ENCODE measurements at regions not wholly inside any gene's neighbourhood (a gene's known extent, or its start where the extent isn't known, plus 50 kb on each side); places are given as distances from the start of the nearest gene placed in this dataset.
"Not testable (repeated sequence)": the region's sequence is repeated elsewhere in the genome, so short reads cannot be mapped to it uniquely, and the experiment has no call there.

- H3K9ac ChIP-seq (ENCODE audit: low read depth, low read length), result no peak overlapping the region
- H3K9me3 ChIP-seq (ENCODE audit: control insufficient read depth, insufficient read depth, low read length), result peaks cover 7% of the 10 kb centered on the region
- H3K4me1 ChIP-seq (ENCODE audit: control insufficient read depth, insufficient read depth, low read length), result no peaks in the 10 kb centered on the region
- no peak overlapping the region for H3K27ac ChIP-seq (ENCODE audit: low read depth, low read length)
- no peak overlapping the region for H3K4me3 ChIP-seq (ENCODE audit: low read depth, low read length)
- H3K27me3 ChIP-seq (ENCODE audit: control insufficient read depth, insufficient read depth, low read length), result no peaks in the 10 kb centered on the region
- no peaks in the 10 kb centered on the region for H3K36me3 ChIP-seq (ENCODE audit: control insufficient read depth, insufficient read depth, low read length)
These were observed 1294.5 kb downstream of the KHDRBS2 start for GRCh38 chr6:60991427-60992028.

- Histone ChIP-seq H3K4me3 (ENCODE audit: low read depth, low read length) (no peak overlapping the region), H3K9me3 (ENCODE audit: control insufficient read depth, insufficient read depth, low read length) (no peaks in the 10 kb centered on the region), H3K9ac (ENCODE audit: low read depth, low read length) (no peak overlapping the region), H3K27me3 (ENCODE audit: control insufficient read depth, insufficient read depth, low read length) (no peaks in the 10 kb centered on the region), H3K27ac (ENCODE audit: low read depth, low read length) (no peak overlapping the region), H3K4me1 (ENCODE audit: control insufficient read depth, insufficient read depth, low read length) (peaks cover 5% of the 10 kb centered on the region), H3K36me3 (ENCODE audit: control insufficient read depth, insufficient read depth, low read length) (no peaks in the 10 kb centered on the region)
These were observed 1333.5 kb downstream of the KHDRBS2 start for GRCh38 chr6:60952500-60952899.

- H3K27ac ChIP-seq (ENCODE audit: low read depth, low read length), result peak overlapping the region; percentile 55
- not testable (repeated sequence) for H3K9me3 ChIP-seq (ENCODE audit: control insufficient read depth, insufficient read depth, low read length); H3K4me3 ChIP-seq (ENCODE audit: low read depth, low read length); H3K27me3 ChIP-seq (ENCODE audit: control insufficient read depth, insufficient read depth, low read length); H3K4me1 ChIP-seq (ENCODE audit: control insufficient read depth, insufficient read depth, low read length); H3K36me3 ChIP-seq (ENCODE audit: control insufficient read depth, insufficient read depth, low read length); H3K9ac ChIP-seq (ENCODE audit: low read depth, low read length)
These were observed 1335.7 kb downstream of the KHDRBS2 start for GRCh38 chr6:60950221-60950923.

GRCh38 chr6:60947416-60947815 lies 1338.6 kb downstream of the KHDRBS2 start:
- H3K4me3 ChIP-seq (ENCODE audit: low read depth, low read length); H3K9me3 ChIP-seq (ENCODE audit: control insufficient read depth, insufficient read depth, low read length); H3K9ac ChIP-seq (ENCODE audit: low read depth, low read length); H3K27ac ChIP-seq (ENCODE audit: low read depth, low read length); H3K27me3 ChIP-seq (ENCODE audit: control insufficient read depth, insufficient read depth, low read length); H3K36me3 ChIP-seq (ENCODE audit: control insufficient read depth, insufficient read depth, low read length); H3K4me1 ChIP-seq (ENCODE audit: control insufficient read depth, insufficient read depth, low read length): not testable (repeated sequence)

GRCh38 chr6:60944803-60945202 lies 1341.2 kb downstream of the KHDRBS2 start:
- not testable (repeated sequence) for H3K4me3 ChIP-seq (ENCODE audit: low read depth, low read length); H3K9ac ChIP-seq (ENCODE audit: low read depth, low read length); H3K27me3 ChIP-seq (ENCODE audit: control insufficient read depth, insufficient read depth, low read length); H3K27ac ChIP-seq (ENCODE audit: low read depth, low read length); H3K4me1 ChIP-seq (ENCODE audit: control insufficient read depth, insufficient read depth, low read length); H3K36me3 ChIP-seq (ENCODE audit: control insufficient read depth, insufficient read depth, low read length); H3K9me3 ChIP-seq (ENCODE audit: control insufficient read depth, insufficient read depth, low read length)

- not testable (repeated sequence) for H3K4me3 ChIP-seq (ENCODE audit: low read depth, low read length); H3K27me3 ChIP-seq (ENCODE audit: control insufficient read depth, insufficient read depth, low read length); H3K4me1 ChIP-seq (ENCODE audit: control insufficient read depth, insufficient read depth, low read length); H3K27ac ChIP-seq (ENCODE audit: low read depth, low read length); H3K9ac ChIP-seq (ENCODE audit: low read depth, low read length); H3K36me3 ChIP-seq (ENCODE audit: control insufficient read depth, insufficient read depth, low read length); H3K9me3 ChIP-seq (ENCODE audit: control insufficient read depth, insufficient read depth, low read length)
These were observed 1350.1 kb downstream of the KHDRBS2 start for GRCh38 chr6:60935970-60936369.

- not testable (repeated sequence) for H3K4me1 ChIP-seq (ENCODE audit: control insufficient read depth, insufficient read depth, low read length); H3K9ac ChIP-seq (ENCODE audit: low read depth, low read length); H3K27me3 ChIP-seq (ENCODE audit: control insufficient read depth, insufficient read depth, low read length); H3K27ac ChIP-seq (ENCODE audit: low read depth, low read length); H3K9me3 ChIP-seq (ENCODE audit: control insufficient read depth, insufficient read depth, low read length); H3K36me3 ChIP-seq (ENCODE audit: control insufficient read depth, insufficient read depth, low read length); H3K4me3 ChIP-seq (ENCODE audit: low read depth, low read length)
These were observed 1366.4 kb downstream of the KHDRBS2 start for GRCh38 chr6:60919652-60920051.

- H3K4me1 ChIP-seq (ENCODE audit: control insufficient read depth, insufficient read depth, low read length); H3K9me3 ChIP-seq (ENCODE audit: control insufficient read depth, insufficient read depth, low read length); H3K4me3 ChIP-seq (ENCODE audit: low read depth, low read length); H3K27ac ChIP-seq (ENCODE audit: low read depth, low read length); H3K27me3 ChIP-seq (ENCODE audit: control insufficient read depth, insufficient read depth, low read length); H3K36me3 ChIP-seq (ENCODE audit: control insufficient read depth, insufficient read depth, low read length); H3K9ac ChIP-seq (ENCODE audit: low read depth, low read length): not testable (repeated sequence)
These were observed 1382.2 kb downstream of the KHDRBS2 start for GRCh38 chr6:60903860-60904259.

- not testable (repeated sequence) for H3K27ac ChIP-seq (ENCODE audit: low read depth, low read length); H3K27me3 ChIP-seq (ENCODE audit: control insufficient read depth, insufficient read depth, low read length); H3K9ac ChIP-seq (ENCODE audit: low read depth, low read length); H3K36me3 ChIP-seq (ENCODE audit: control insufficient read depth, insufficient read depth, low read length); H3K9me3 ChIP-seq (ENCODE audit: control insufficient read depth, insufficient read depth, low read length); H3K4me3 ChIP-seq (ENCODE audit: low read depth, low read length); H3K4me1 ChIP-seq (ENCODE audit: control insufficient read depth, insufficient read depth, low read length)
These were observed 1392.7 kb downstream of the KHDRBS2 start for GRCh38 chr6:60893374-60893773.

GRCh38 chr6:60891606-60892005 lies 1394.4 kb downstream of the KHDRBS2 start:
- Histone ChIP-seq H3K9me3 (ENCODE audit: control insufficient read depth, insufficient read depth, low read length) (no peaks in the 10 kb centered on the region), H3K4me1 (ENCODE audit: control insufficient read depth, insufficient read depth, low read length) (no peaks in the 10 kb centered on the region), H3K9ac (ENCODE audit: low read depth, low read length) (no peak overlapping the region), H3K36me3 (ENCODE audit: control insufficient read depth, insufficient read depth, low read length) (no peaks in the 10 kb centered on the region), H3K27ac (ENCODE audit: low read depth, low read length) (no peak overlapping the region), H3K27me3 (ENCODE audit: control insufficient read depth, insufficient read depth, low read length) (no peaks in the 10 kb centered on the region), H3K4me3 (ENCODE audit: low read depth, low read length) (no peak overlapping the region)

GRCh38 chr6:60877396-60877795 lies 1408.6 kb downstream of the KHDRBS2 start:
- H3K36me3 ChIP-seq (ENCODE audit: control insufficient read depth, insufficient read depth, low read length); H3K9me3 ChIP-seq (ENCODE audit: control insufficient read depth, insufficient read depth, low read length); H3K27me3 ChIP-seq (ENCODE audit: control insufficient read depth, insufficient read depth, low read length); H3K27ac ChIP-seq (ENCODE audit: low read depth, low read length); H3K4me3 ChIP-seq (ENCODE audit: low read depth, low read length); H3K9ac ChIP-seq (ENCODE audit: low read depth, low read length); H3K4me1 ChIP-seq (ENCODE audit: control insufficient read depth, insufficient read depth, low read length): not testable (repeated sequence)
